GM18517 (cell line): ENCODE measurements at regions not wholly inside any gene's neighbourhood (a gene's known extent, or its start where the extent isn't known, plus 50 kb on each side); places are given as distances from the start of the nearest gene placed in this dataset.
"Not testable (repeated sequence)": the region's sequence is repeated elsewhere in the genome, so short reads cannot be mapped to it uniquely, and the experiment has no call there.

Experiments used
- ATAC-seq: cut with Tn5 transposase; IDR thresholded peaks from one replicate; pipeline ENCODE4 v1.9.1; 2021; ENCODE audit warnings: mild to moderate bottlenecking, moderate library complexity; ENCODE audit not compliant: unreplicated experiment

DNA sequence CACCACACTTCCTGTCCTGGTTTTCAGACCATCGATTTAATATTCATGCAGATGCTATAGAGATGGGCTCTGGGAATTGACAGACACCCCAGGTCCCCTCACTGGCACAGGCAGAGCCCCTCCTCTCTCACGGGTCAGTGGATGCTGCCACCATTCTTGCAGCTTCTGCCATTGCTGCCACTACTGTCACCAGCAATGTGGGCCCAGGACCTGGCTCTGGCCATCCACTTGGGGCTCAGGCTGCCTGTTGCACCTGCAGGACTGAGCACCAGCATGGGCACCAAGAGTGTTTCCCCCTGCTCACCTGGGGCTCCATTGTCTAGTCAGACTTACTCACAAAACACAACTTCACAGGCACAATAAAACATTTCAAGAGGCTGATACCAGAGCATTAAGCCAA lies 479.0 kb upstream of the ZNF608 start:
- ATAC-seq, result no peak

DNA sequence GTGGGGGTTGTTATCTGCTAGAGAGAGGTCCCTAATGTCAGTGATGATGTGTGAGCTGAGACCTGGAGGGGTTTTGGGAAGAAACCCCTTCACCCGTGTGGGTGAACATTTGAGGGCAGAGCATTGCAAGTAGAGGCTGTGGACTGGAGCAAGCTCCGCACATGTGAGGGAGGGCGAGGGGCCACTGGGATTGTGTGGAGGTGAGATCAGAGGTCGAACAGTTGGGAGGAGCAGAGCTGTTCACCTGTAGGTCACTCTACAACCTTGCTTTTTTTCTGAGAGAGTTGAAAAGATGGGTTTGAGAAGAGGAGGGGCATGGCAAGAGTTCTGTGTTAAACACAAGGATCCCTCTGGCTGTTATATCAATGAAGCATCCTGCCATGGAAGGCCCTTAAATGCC lies 480.4 kb upstream of the ZNF608 start:
- ATAC-seq, result no peak

DNA sequence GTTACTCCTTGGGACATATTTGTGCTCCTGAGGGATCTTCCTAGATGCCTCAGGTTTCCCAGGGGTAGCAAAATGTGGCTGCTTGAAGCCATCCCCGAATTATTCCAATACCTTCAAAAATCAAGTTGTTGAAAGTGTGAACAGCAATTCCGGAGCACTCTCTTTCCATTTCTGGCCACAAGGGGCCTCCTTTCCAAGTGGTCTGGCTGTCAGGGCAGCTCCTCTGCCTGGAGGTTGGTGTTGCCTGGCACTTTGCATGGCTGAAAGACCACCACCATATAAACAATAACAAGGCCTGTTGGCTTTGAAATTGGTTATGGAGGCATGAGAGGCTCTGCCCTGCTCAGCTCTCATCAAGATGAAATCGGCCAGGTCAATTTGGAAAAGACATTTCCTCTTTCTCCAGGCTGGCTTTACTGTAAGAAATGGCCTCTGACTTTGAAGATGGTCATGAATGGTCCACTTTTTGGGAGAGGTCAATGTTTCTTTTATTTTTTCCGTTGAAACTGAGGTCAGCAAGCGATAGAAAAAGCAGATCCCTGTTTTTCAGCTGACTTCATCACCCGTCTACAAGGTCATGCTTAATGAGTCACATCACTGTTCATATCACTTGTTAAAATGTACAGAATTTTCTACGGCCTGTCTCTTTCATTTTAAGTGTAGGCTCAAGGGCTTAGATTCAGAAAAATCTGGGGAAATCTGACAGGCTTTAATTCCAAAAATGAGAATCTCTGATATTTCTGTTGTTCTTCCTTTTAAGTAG lies 481.1 kb upstream of the ZNF608 start:
- ATAC-seq, result no peak

DNA sequence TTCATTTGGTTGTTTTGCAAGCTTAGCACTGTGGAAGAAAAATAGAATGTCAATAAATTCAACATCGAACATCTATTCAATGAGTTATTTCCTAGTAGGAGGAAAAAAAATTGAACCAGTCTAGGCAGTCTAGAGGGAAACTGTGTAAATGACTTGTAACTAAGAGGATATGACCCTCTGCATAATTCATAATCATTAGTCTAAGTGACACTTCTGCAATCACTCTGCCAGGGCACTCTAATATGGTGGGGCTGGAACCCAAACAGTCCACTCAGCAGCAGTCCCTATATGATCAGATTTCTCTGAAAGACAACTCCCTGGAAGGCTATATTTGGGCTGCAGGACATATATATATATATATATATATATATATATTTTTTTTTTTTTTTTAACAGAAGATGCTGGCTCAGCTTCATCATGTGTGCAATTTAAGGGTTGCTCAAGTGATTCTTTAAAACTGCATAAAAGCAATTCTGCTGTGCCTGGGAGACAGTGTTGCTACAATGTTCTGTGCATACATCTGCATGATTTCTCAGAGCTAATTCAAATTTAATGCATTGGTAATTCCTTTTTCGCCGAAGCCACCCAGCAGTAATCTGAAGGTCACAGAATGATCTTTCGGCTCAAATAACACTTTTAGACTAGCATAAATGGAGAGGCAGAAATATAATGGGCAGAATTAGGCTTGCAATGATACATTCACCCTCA lies 482.1 kb upstream of the ZNF608 start:
- no peak for ATAC-seq

- ATAC-seq, result no peak
These were observed 483.1 kb upstream of the ZNF608 start for GRCh38 chr5:125229556-125229955.

DNA sequence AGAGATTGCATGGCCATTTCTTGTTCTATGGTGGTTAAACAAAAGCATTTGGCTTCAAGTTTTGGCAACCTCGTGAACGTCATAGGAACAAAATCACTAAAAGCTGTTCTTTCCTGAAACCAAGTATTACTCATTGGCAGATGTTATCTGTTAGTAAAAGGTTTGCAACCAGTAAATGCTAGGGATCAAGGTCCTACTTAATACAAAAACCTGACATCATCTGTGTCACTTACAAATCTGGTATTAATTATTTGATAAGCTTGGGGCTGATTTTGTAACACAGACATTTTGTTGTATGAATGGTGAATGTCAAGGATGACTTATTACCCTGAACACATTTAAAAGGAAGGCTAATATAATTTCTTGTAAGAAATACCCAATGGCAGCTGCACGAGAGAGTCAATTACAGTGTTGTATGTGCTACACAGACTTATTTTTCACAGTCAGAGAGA lies 486.4 kb upstream of the ZNF608 start:
- ATAC-seq, result no peak

- ATAC-seq, result no peak
These were observed 487.5 kb upstream of the ZNF608 start for GRCh38 chr5:125233944-125234343.

- ATAC-seq, result no peak
These were observed 489.6 kb upstream of the ZNF608 start for GRCh38 chr5:125236007-125236406.

DNA sequence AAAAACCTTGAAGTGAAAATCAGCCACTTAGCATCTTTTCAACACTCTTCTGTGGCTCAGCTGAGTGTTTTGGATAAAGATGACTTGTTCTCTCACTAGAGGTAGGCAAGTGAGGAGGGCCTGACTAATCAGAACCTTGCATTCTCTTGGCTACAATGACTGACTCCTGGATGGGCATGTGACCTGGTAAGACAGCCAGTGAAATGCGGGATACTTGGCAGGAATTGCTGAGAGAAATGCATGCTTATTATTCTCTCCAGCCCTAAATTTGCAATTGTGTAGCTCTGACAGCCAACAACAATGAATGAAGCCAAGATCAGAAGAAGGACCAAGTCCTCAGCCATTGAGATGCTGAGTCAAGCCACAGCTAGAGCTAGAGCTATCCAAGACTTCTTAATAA lies 490.5 kb upstream of the ZNF608 start:
- ATAC-seq, result no peak

DNA sequence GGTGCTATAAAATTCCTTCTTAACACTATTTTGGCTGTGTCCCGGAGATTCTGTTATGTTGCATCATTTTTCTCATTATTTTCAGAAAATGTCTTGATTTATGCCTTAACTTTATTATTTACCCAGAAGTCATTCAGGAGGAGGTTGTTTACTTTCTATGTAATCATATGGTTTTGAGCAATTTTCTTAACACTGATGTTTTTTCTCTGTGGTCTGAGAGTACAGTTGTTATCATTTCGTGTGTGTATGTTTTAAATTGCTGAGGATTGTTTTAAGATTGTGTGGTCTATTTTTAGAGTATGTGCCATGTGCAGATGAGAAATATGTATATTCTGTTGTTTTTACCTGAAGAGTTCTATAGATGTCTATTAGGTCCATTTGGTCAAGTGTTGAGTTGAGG lies 498.1 kb upstream of the ZNF608 start:
- no peak for ATAC-seq

GRCh38 chr5:125245216-125245615 lies 498.8 kb upstream of the ZNF608 start:
- ATAC-seq, result no peak

GRCh38 chr5:125249400-125249799 lies 503.0 kb upstream of the ZNF608 start:
- ATAC-seq, result no peak

GRCh38 chr5:125251703-125252102 lies 505.3 kb upstream of the ZNF608 start:
- no peak for ATAC-seq

- not testable (repeated sequence) for ATAC-seq
These were observed 507.2 kb upstream of the ZNF608 start for GRCh38 chr5:125253634-125254033.

GRCh38 chr5:125254267-125254666 lies 507.8 kb upstream of the ZNF608 start:
- no peak for ATAC-seq

- ATAC-seq, result no peak
These were observed 509.9 kb upstream of the ZNF608 start for GRCh38 chr5:125256296-125256695.

DNA sequence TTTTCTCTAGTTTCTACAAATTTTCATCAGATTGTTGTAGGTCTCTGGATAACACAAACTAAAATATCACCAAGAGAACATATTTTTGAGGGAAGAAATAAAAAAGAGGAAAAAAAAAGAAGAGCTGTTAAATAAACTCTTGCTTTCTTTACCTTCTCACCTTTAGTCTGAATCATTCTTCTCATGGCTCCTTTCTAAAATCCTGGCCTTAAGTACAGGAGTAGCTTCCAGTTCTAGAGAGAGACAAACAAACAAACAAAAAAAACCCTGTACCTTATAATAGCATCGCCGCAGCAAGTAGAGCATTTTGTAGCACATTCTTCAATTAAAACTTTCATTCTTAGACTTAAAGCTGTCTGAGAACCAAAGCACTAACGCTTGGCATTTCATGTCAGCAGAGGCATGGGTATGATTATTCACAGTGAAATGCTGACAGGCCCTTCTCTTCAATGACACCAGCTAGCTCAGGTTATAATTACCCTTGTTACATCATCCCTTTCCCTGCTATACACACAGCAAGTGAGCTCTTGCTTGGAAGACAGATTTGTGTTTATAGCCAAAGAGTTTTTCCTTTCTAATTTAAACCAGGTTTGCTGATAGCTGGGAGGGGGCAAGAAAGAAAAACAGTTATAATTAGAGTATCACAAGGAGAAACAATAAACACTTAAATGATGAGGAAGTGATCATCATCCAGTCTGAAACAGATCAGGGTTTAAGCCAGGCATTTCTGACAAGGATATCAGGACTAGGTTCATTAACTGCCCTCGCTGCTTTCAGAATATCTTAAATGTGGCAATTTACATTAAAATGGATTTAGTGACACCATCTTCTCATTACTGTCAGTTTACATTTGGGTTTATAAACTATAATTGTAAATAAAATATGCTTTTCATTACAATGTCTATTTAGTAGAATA lies 510.9 kb upstream of the ZNF608 start:
- no peak for ATAC-seq

DNA sequence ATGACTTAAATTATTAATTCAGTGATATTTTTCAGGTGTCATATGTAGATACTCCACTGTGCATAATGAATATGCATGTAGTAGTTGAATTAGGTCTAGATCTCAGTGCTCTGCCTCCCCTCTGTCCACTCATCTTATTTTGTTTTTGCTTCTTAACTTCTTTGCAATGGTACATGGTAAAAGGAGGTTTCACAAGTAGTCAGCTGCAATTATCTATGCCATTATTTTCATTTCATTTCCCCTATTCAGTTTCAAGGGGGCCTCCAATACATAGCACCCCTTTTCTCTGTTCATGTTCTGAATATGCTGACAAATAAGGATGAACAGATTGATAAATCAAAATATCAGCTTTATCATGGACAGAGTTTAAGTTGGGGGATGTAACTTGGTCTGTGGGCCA lies 511.6 kb upstream of the ZNF608 start:
- ATAC-seq, result no peak

- no peak for ATAC-seq
These were observed 512.2 kb upstream of the ZNF608 start for GRCh38 chr5:125258615-125259014.

GRCh38 chr5:125261505-125262250 lies 515.2 kb upstream of the ZNF608 start:
- no peak for ATAC-seq

- ATAC-seq, result no peak
These were observed 516.3 kb upstream of the ZNF608 start for GRCh38 chr5:125262782-125263181.
